Peyer's patch (tissue), 4 donors: ENCODE measurements at regions not wholly inside any gene's neighbourhood (a gene's known extent, or its start where the extent isn't known, plus 50 kb on each side); places are given as distances from the start of the nearest gene placed in this dataset.

ENCODE experiments used
- DNase-seq, 3 donors: peaks; one replicate each; pipeline ENCODE4 v3.0.0-alpha.2; 2017 to 2019
- H3K27ac ChIP-seq, 4 donors: fragments of 200-600 bp; sonication (generic); one replicate each; pipeline ENCODE4 v1.5.1; 2016 to 2019
- H3K27me3 ChIP-seq, 2 donors: fragments of 200-600 bp; sonication (generic); one replicate each; pipeline ENCODE4 v1.5.1; 2019
- H3K36me3 ChIP-seq, 3 donors: fragments of 200-600 bp; sonication (generic); one replicate each; pipeline ENCODE4 v1.5.1; 2016 to 2019
- H3K4me1 ChIP-seq, 4 donors: fragments of 200-600 bp; sonication (generic); one replicate each; pipeline ENCODE4 v1.5.1; 2016 to 2019
- H3K4me3 ChIP-seq, 4 donors: fragments of 200-600 bp; sonication (generic); 1 replicate in 3 of 4; 2 replicates in 1 of 4; pipeline ENCODE4 v1.5.1; 2016 to 2019; ENCODE audit warnings: mild to moderate bottlenecking in 1 of 4
- H3K9me3 ChIP-seq, 4 donors: fragments of 200-600 bp; sonication (generic); one replicate each; pipeline ENCODE4 v1.5.1; 2016 to 2019; ENCODE audit warnings: mild to moderate bottlenecking in 1 of 4
- CTCF ChIP-seq, 6 experiments: fragments of 450-650 bp in 4 of 6; fragments of 200-600 bp in 2 of 6; sonication (generic) in 1 of 6; IDR thresholded peaks; one replicate each; pipeline ENCODE4 v1.5.1; 2017 to 2019; ENCODE audit warnings: antibody characterized with exemption in 6 of 6, mild to moderate bottlenecking in 3 of 6, moderate library complexity in 1 of 6
- POLR2A ChIP-seq, 2 donors: fragments of 450-650 bp; IDR thresholded peaks; one replicate each; pipeline ENCODE4 v1.5.1; 2017; ENCODE audit warnings: antibody characterized with exemption in 2 of 2, mild to moderate bottlenecking in 2 of 2, moderate library complexity in 2 of 2

GRCh38 chr7:89757910-89758309, 396.4 kb upstream of the STEAP1 start:
- no peak overlapping the region for H3K4me3 ChIP-seq
- DNase-seq, result no peak
- no peaks in the 10 kb centered on the region for H3K4me1 ChIP-seq
- H3K27me3 ChIP-seq, result no peaks in the 10 kb centered on the region
- TF ChIP-seq CTCF (IDR thresholded peaks at IDR 0.05) (no peak), POLR2A (IDR thresholded peaks at IDR 0.05) (no peak)
- no peaks in the 10 kb centered on the region for H3K9me3 ChIP-seq
- H3K27ac ChIP-seq, result no peak overlapping the region
- H3K36me3 ChIP-seq, result no peaks in the 10 kb centered on the region

- H3K27ac ChIP-seq, result no peak overlapping the region
- H3K4me1 ChIP-seq, result no peaks in the 10 kb centered on the region
- no peak overlapping the region for H3K4me3 ChIP-seq
- TF ChIP-seq POLR2A (IDR thresholded peaks at IDR 0.05) (no peak), CTCF (IDR thresholded peaks at IDR 0.05) (no peak)
- H3K36me3 ChIP-seq, result no peaks in the 10 kb centered on the region
- peaks cover 0 to 4% (median 0%) of the 10 kb centered on the region in 4 donors for H3K9me3 ChIP-seq
- no peaks in the 10 kb centered on the region for H3K27me3 ChIP-seq
- DNase-seq, result no peak
Measured at GRCh38 chr7:89760690-89761089, 393.6 kb upstream of the STEAP1 start.

GRCh38 chr7:89761173-89761572, 393.1 kb upstream of the STEAP1 start:
- peaks cover 0 to 4% (median 0%) of the 10 kb centered on the region in 4 donors for H3K9me3 ChIP-seq
- H3K4me3 ChIP-seq, result no peak overlapping the region
- H3K27ac ChIP-seq, result no peak overlapping the region
- no peak for DNase-seq
- TF ChIP-seq POLR2A (IDR thresholded peaks at IDR 0.05), result no peak
- no peak for TF ChIP-seq CTCF (IDR thresholded peaks at IDR 0.05)
- no peaks in the 10 kb centered on the region for H3K36me3 ChIP-seq
- no peaks in the 10 kb centered on the region for H3K27me3 ChIP-seq
- no peaks in the 10 kb centered on the region for H3K4me1 ChIP-seq

- no peak overlapping the region for H3K4me3 ChIP-seq
- no peak for TF ChIP-seq POLR2A (IDR thresholded peaks at IDR 0.05)
- no peak for TF ChIP-seq CTCF (IDR thresholded peaks at IDR 0.05)
- no peaks in the 10 kb centered on the region for H3K27me3 ChIP-seq
- no peak for DNase-seq
- no peaks in the 10 kb centered on the region for H3K36me3 ChIP-seq
- no peak overlapping the region for H3K27ac ChIP-seq
- H3K4me1 ChIP-seq, result no peaks in the 10 kb centered on the region
- H3K9me3 ChIP-seq, result no peaks in the 10 kb centered on the region
Measured at GRCh38 chr7:89770161-89770560, 384.1 kb upstream of the STEAP1 start.

GRCh38 chr7:89771003-89771636, 383.1 kb upstream of the STEAP1 start:
- TF ChIP-seq POLR2A (IDR thresholded peaks at IDR 0.05) (no peak), CTCF (IDR thresholded peaks at IDR 0.05) (no peak)
- Histone ChIP-seq H3K36me3 (no peaks in the 10 kb centered on the region), H3K27me3 (no peaks in the 10 kb centered on the region), H3K27ac (no peak overlapping the region), H3K4me3 (no peak overlapping the region), H3K9me3 (no peaks in the 10 kb centered on the region), H3K4me1 (no peaks in the 10 kb centered on the region)
- no peak for DNase-seq

- DNase-seq, result no peak
- H3K4me3 ChIP-seq, result no peak overlapping the region
- TF ChIP-seq CTCF (IDR thresholded peaks at IDR 0.05) (no peak), POLR2A (IDR thresholded peaks at IDR 0.05) (no peak)
- no peaks in the 10 kb centered on the region for H3K9me3 ChIP-seq
- no peaks in the 10 kb centered on the region for H3K4me1 ChIP-seq
- no peaks in the 10 kb centered on the region for H3K27me3 ChIP-seq
- no peaks in the 10 kb centered on the region for H3K36me3 ChIP-seq
- no peak overlapping the region for H3K27ac ChIP-seq
Measured at GRCh38 chr7:89772276-89772675, 382.0 kb upstream of the STEAP1 start.
